ENCODE measurements at regions not wholly inside any gene's neighbourhood (a gene's known extent, or its start where the extent isn't known, plus 50 kb on each side); places are given as distances from the start of the nearest gene placed in this dataset.

- no peak overlapping the region for H3K4me2 ChIP-seq (ENCODE audit: low read depth, low read length, poor library complexity, severe bottlenecking)
- H3K79me2 ChIP-seq (ENCODE audit: insufficient read depth, low read length), result no peaks in the 10 kb centered on the region
- no peak overlapping the region for H3K9ac ChIP-seq (ENCODE audit: low read depth, low read length, poor library complexity, severe bottlenecking)
- TF ChIP-seq CTCF (conservative IDR thresholded peaks at IDR 0.05; ENCODE audit: low read length), result no peak
- TF ChIP-seq EZH2phosphoT487 (IDR thresholded peaks at IDR 0.05; ENCODE audit: borderline replicate concordance), result no peak
- H3K9me2 ChIP-seq (replicated peaks; ENCODE audit: low read depth, low read length), result no peaks in the 10 kb centered on the region
- H3K4me3 ChIP-seq (ENCODE audit: low read length, poor library complexity, severe bottlenecking), result no peak overlapping the region
- no peak overlapping the region for H2AFZ ChIP-seq (ENCODE audit: low read length)
- H3K36me3 ChIP-seq (ENCODE audit: insufficient read depth, low read length), result no peaks in the 10 kb centered on the region
- H3K27me3 ChIP-seq (ENCODE audit: insufficient read depth, low read length, poor library complexity, severe bottlenecking), result no peaks in the 10 kb centered on the region
- no peaks in the 10 kb centered on the region for H3K9me3 ChIP-seq (ENCODE audit: insufficient read depth, low read depth, low read length)
- H4K20me1 ChIP-seq (ENCODE audit: insufficient read depth, low read length, poor library complexity, severe bottlenecking), result no peaks in the 10 kb centered on the region
- no peaks in the 10 kb centered on the region for H3F3A ChIP-seq (ENCODE audit: low read depth)
- H3K4me1 ChIP-seq (ENCODE audit: insufficient read depth, low read length, poor library complexity, severe bottlenecking), result no peaks in the 10 kb centered on the region
Measured at GRCh38 chr16:52677501-52677900, 130.6 kb upstream of the TOX3 start.

GRCh38 chr16:52676959-52677358 is 130.0 kb upstream of the TOX3 start:
- Histone ChIP-seq H3K4me3 (ENCODE audit: low read length, poor library complexity, severe bottlenecking) (no peak overlapping the region), H3K9me3 (ENCODE audit: insufficient read depth, low read depth, low read length) (no peaks in the 10 kb centered on the region), H3K79me2 (ENCODE audit: insufficient read depth, low read length) (no peaks in the 10 kb centered on the region), H2AFZ (ENCODE audit: low read length) (no peak overlapping the region), H4K20me1 (ENCODE audit: insufficient read depth, low read length, poor library complexity, severe bottlenecking) (no peaks in the 10 kb centered on the region), H3K27me3 (ENCODE audit: insufficient read depth, low read length, poor library complexity, severe bottlenecking) (no peaks in the 10 kb centered on the region), H3K9me2 (replicated peaks; ENCODE audit: low read depth, low read length) (no peaks in the 10 kb centered on the region), H3K4me2 (ENCODE audit: low read depth, low read length, poor library complexity, severe bottlenecking) (no peak overlapping the region), H3K4me1 (ENCODE audit: insufficient read depth, low read length, poor library complexity, severe bottlenecking) (no peaks in the 10 kb centered on the region), H3K36me3 (ENCODE audit: insufficient read depth, low read length) (no peaks in the 10 kb centered on the region), H3K9ac (ENCODE audit: low read depth, low read length, poor library complexity, severe bottlenecking) (no peak overlapping the region), H3F3A (ENCODE audit: low read depth) (no peaks in the 10 kb centered on the region)
- no peak for TF ChIP-seq EZH2phosphoT487 (IDR thresholded peaks at IDR 0.05; ENCODE audit: borderline replicate concordance)
- no peak for TF ChIP-seq CTCF (conservative IDR thresholded peaks at IDR 0.05; ENCODE audit: low read length)

GRCh38 chr16:52671590-52671989 is 124.6 kb upstream of the TOX3 start:
- no peak for TF ChIP-seq CTCF (conservative IDR thresholded peaks at IDR 0.05; ENCODE audit: low read length)
- TF ChIP-seq EZH2phosphoT487 (IDR thresholded peaks at IDR 0.05; ENCODE audit: borderline replicate concordance), result no peak
- no peaks in the 10 kb centered on the region for H3F3A ChIP-seq (ENCODE audit: low read depth)
- no peaks in the 10 kb centered on the region for H3K36me3 ChIP-seq (ENCODE audit: insufficient read depth, low read length)
- H3K9me2 ChIP-seq (replicated peaks; ENCODE audit: low read depth, low read length), result no peaks in the 10 kb centered on the region
- H3K4me1 ChIP-seq (ENCODE audit: insufficient read depth, low read length, poor library complexity, severe bottlenecking), result no peaks in the 10 kb centered on the region
- H3K9ac ChIP-seq (ENCODE audit: low read depth, low read length, poor library complexity, severe bottlenecking), result no peak overlapping the region
- H3K79me2 ChIP-seq (ENCODE audit: insufficient read depth, low read length), result no peaks in the 10 kb centered on the region
- H4K20me1 ChIP-seq (ENCODE audit: insufficient read depth, low read length, poor library complexity, severe bottlenecking), result no peaks in the 10 kb centered on the region
- no peaks in the 10 kb centered on the region for H3K27me3 ChIP-seq (ENCODE audit: insufficient read depth, low read length, poor library complexity, severe bottlenecking)
- H2AFZ ChIP-seq (ENCODE audit: low read length), result no peak overlapping the region
- no peaks in the 10 kb centered on the region for H3K9me3 ChIP-seq (ENCODE audit: insufficient read depth, low read depth, low read length)
- no peak overlapping the region for H3K4me2 ChIP-seq (ENCODE audit: low read depth, low read length, poor library complexity, severe bottlenecking)
- H3K4me3 ChIP-seq (ENCODE audit: low read length, poor library complexity, severe bottlenecking), result no peak overlapping the region

Measured in Loucy (cell line).